SK-N-SH treated with all-trans-retinoic acid at 6 μM for 48 hours (cell line): ENCODE measurements at regions not wholly inside any gene's neighbourhood (a gene's known extent, or its start where the extent isn't known, plus 50 kb on each side); places are given as distances from the start of the nearest gene placed in this dataset.

Experiments
- CREB5 ChIP-seq: fragments of 250-450 bp; sonication (Bioruptor Pico); IDR thresholded peaks from 2 replicates; pipeline ENCODE4 v1.5.1; 2020; ENCODE audit warnings: low read depth, mild to moderate bottlenecking, moderate library complexity
- RARB ChIP-seq: fragments of 250-450 bp; sonication (Bioruptor Pico); IDR thresholded peaks from 2 replicates; pipeline ENCODE4 v1.8.0; 2021; ENCODE audit warnings: mild to moderate bottlenecking, moderate library complexity
- ZFP3 ChIP-seq: fragments of 250-450 bp; sonication (Bioruptor Pico); IDR thresholded peaks from 2 replicates; pipeline ENCODE4 v1.5.0; 2020; ENCODE audit warnings: mild to moderate bottlenecking, moderate library complexity
- ZFP30 ChIP-seq: fragments of 450-650 bp; formaldehyde crosslinking; IDR thresholded peaks from 2 replicates; pipeline ENCODE4 v1.5.0; 2022; ENCODE audit warnings: mild to moderate bottlenecking, moderate library complexity
- ZNF8 ChIP-seq: fragments of 450-650 bp; formaldehyde crosslinking; IDR thresholded peaks from 2 replicates; pipeline ENCODE4 v1.5.0; 2020; ENCODE audit warnings: mild to moderate bottlenecking, moderate library complexity
- TF ChIP-seq, protein P1 (sequence below): fragments of 250-450 bp; sonication (Bioruptor Pico); IDR thresholded peaks from 2 replicates; pipeline ENCODE4 v1.8.0; 2020; ENCODE audit warnings: mild to moderate bottlenecking, moderate library complexity, borderline replicate concordance

GRCh38 chr6:80988286-80988685 lies 764.2 kb downstream of the TENT5A start:
- TF ChIP-seq, protein P1, sequence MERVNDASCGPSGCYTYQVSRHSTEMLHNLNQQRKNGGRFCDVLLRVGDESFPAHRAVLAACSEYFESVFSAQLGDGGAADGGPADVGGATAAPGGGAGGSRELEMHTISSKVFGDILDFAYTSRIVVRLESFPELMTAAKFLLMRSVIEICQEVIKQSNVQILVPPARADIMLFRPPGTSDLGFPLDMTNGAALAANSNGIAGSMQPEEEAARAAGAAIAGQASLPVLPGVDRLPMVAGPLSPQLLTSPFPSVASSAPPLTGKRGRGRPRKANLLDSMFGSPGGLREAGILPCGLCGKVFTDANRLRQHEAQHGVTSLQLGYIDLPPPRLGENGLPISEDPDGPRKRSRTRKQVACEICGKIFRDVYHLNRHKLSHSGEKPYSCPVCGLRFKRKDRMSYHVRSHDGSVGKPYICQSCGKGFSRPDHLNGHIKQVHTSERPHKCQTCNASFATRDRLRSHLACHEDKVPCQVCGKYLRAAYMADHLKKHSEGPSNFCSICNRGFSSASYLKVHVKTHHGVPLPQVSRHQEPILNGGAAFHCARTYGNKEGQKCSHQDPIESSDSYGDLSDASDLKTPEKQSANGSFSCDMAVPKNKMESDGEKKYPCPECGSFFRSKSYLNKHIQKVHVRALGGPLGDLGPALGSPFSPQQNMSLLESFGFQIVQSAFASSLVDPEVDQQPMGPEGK (CRISPR knock-in tag) = no peak
- TF ChIP-seq RARB (CRISPR knock-in tag) (no peak), ZNF8 (CRISPR knock-in tag) (no peak), ZFP3 (CRISPR knock-in tag) (no peak), CREB5 (CRISPR knock-in tag) (no peak), ZFP30 (CRISPR knock-in tag) (no peak)
